ENCODE measurements at regions not wholly inside any gene's neighbourhood (a gene's known extent, or its start where the extent isn't known, plus 50 kb on each side); places are given as distances from the start of the nearest gene placed in this dataset.

- TF ChIP-seq CTCF (IDR thresholded peaks at IDR 0.05; ENCODE audit: low read length): no peak
- TF ChIP-seq EZH2 (IDR thresholded peaks at IDR 0.05; ENCODE audit: borderline replicate concordance, low read length): no peak
These were observed 235.7 kb downstream of the CHD9NB start for GRCh38 chr16:52816993-52817392.

All from OCI-LY1 (cell line).